GM12864 (cell line): ENCODE measurements at regions not wholly inside any gene's neighbourhood (a gene's known extent, or its start where the extent isn't known, plus 50 kb on each side); places are given as distances from the start of the nearest gene placed in this dataset.

Experiments used
- DNase-seq: peaks from one replicate; pipeline ENCODE4 v3.0.0-alpha.2; 2011; ENCODE audit warnings: low read depth
- H3K4me3 ChIP-seq: 2 replicates; pipeline ENCODE4 v1.5.1; 2011; ENCODE audit warnings: mild to moderate bottlenecking, low read depth, low read length, control low read depth
- TF ChIP-seq, protein P1 (sequence below): IDR thresholded peaks from 2 replicates; pipeline ENCODE4 v1.5.1; 2011; ENCODE audit warnings: low read depth, mild to moderate bottlenecking, moderate library complexity, low read length, control low read depth, inconsistent platforms; ENCODE audit errors: missing control alignments

DNA sequence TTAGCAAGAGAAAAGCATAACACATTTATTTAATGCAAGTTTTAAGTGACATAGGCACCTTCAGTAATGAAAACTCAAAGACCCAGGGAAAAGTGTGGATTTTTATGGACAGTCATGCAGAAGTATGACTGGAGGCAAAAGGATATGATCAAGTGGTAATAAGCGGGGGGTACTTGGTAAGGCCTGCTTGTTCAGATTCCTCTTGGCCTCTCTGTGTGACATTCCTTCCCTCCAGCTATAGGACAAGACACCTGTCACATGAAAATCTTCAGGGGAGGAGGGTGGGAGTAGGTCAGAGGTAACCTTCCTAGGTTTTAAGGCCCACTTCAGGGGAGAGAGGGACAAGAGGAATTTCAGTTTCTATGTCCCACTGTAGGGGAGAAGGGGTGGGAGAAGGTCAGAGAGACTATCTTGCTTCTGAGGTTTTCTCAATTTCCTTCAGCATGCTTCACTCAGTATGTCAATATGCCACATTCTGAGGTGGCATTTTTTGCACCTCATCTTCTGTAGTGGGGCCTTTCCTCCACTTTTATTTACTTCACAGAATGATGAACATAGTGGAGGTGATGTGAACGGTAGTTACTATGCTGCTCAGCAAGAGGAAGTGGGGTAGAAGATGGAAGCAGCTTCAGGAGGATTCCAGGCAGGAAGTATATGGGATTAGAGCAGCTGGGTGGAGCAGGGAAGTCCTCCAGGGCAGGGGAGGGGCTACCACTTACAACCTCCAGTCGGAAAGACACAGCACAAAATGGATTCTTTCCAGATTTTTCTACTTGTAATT is 73.2 kb upstream of the RFC3 start:
- DNase-seq = no peak
- TF ChIP-seq, protein P1, sequence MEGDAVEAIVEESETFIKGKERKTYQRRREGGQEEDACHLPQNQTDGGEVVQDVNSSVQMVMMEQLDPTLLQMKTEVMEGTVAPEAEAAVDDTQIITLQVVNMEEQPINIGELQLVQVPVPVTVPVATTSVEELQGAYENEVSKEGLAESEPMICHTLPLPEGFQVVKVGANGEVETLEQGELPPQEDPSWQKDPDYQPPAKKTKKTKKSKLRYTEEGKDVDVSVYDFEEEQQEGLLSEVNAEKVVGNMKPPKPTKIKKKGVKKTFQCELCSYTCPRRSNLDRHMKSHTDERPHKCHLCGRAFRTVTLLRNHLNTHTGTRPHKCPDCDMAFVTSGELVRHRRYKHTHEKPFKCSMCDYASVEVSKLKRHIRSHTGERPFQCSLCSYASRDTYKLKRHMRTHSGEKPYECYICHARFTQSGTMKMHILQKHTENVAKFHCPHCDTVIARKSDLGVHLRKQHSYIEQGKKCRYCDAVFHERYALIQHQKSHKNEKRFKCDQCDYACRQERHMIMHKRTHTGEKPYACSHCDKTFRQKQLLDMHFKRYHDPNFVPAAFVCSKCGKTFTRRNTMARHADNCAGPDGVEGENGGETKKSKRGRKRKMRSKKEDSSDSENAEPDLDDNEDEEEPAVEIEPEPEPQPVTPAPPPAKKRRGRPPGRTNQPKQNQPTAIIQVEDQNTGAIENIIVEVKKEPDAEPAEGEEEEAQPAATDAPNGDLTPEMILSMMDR = no peak
- no peak overlapping the region for H3K4me3 ChIP-seq

DNA sequence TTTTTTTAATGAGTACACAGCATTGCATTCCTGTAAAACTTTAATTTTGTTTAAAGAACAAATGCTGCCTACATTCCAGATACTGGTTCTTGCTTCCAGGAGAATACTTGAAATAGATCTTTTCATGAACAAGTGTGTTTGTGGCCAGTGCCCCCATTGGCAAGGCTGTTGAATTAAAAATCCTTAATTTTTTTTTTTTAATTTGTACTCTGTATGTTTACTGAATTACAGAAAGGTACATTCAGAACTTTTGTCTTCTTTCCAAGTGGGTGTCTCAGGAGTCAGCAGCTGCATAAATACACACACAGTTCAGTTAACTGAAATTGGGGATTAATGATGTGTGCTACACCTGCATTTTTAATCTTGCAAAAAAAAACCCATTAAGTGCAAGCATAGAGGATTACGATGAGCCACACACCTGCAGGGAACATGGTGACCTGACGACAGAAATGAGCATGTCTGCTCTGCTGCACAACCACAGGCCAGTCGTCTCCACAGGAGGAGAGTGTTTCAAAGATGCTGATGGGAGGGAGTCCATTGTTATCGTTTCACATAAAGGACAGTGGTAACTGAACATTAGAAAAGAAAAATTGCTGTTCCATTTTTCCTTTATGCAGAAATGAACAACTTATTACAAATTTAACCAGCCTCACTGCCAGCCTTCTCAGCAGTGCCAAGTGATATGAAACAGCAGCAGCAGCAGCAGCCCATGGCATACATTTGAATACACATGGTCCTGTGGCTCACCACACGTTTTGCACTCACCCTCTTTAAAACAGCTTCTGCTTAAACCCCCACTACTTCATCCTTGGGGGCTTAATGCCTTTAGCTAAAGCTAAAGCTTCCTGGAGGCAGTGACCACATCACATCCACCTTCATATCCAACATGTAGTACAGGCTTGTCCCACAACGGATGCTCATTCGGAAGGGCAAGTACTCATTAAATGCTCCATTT is 72.3 kb upstream of the RFC3 start:
- DNase-seq = no peak

DNA sequence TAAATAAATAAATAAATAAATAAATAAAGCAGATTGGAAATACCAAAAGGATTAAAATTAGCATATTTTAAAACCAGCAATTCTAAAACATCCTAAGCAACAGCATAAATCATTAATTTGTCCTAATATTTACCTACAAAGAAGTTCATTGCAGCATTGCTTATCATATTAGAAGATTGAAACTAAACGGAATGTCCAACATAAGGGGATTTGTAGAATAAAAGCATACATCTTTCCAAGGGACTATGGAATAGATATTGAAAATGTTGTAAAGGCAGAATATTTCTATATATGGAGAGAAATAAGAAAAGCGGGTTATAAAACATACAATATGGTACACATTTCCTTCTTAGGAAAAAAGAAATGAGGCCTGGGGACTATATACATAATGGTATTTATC is 71.1 kb upstream of the RFC3 start:
- no peak overlapping the region for H3K4me3 ChIP-seq
- DNase-seq = no peak
- TF ChIP-seq, protein P1 = no peak

More for the DNA sequence above, 72.3 kb upstream of the RFC3 start:
- peak overlapping the region; percentile 22 for H3K4me3 ChIP-seq
- TF ChIP-seq, protein P1 = no peak

DNA sequence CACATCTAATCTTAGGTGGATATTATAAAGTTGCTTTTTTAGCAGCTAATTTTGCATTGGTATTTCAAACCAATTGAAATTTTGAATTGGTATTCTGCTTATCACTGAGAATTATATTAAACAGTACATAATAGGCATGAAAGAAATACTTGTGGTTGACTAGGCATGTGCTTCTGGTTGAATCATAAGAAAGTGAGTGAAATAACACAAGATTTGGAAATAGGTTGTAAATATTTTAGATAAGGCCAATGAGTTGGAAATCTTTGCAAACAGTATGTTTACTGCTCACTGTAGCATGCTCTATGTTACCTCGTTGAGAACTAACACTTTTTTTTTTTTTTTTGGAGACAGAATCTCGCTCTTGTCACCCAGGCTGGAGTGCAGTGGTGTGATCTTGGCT is 66.8 kb upstream of the RFC3 start:
- no peak overlapping the region for H3K4me3 ChIP-seq
- TF ChIP-seq, protein P1 = no peak
- DNase-seq = no peak

GRCh38 chr13:33752094-33752493 is 65.9 kb upstream of the RFC3 start:
- H3K4me3 ChIP-seq = no peak overlapping the region
- TF ChIP-seq, protein P1 = no peak
- no peak for DNase-seq

DNA sequence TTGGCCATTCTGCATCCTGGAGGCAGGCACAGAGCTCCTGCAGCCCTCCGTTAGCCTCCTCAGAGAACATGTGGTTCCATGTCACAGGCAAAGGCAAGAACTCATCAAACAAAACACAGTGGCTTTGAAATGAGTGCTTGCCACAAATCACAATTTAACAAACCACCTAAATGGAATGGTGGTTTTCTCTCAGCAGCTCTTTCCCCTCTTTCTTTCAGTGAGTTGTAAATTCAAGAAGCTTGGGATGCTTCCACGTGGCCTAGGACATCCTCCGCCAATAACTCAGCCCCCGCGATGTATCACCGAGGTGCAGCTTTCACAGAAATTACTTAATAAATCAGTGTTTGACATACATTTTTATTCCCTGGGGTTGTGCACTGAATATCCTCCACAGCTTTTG is 65.4 kb upstream of the RFC3 start:
- H3K4me3 ChIP-seq = no peak overlapping the region
- no peak for DNase-seq

More for the DNA sequence above, 65.4 kb upstream of the RFC3 start:
- TF ChIP-seq, protein P1 = no peak
